C4-2B (cell line): ENCODE measurements at regions not wholly inside any gene's neighbourhood (a gene's known extent, or its start where the extent isn't known, plus 50 kb on each side); places are given as distances from the start of the nearest gene placed in this dataset.

Experiments used
- ZFX ChIP-seq: fragments of 450-650 bp; IDR thresholded peaks from 2 replicates; pipeline ENCODE4 v1.6.1; 2017
- TF ChIP-seq, protein P1 (sequence below): fragments of 450-650 bp; conservative IDR thresholded peaks from 2 replicates; pipeline ENCODE4 v1.5.1; 2017; ENCODE audit warnings: mild to moderate bottlenecking

DNA sequence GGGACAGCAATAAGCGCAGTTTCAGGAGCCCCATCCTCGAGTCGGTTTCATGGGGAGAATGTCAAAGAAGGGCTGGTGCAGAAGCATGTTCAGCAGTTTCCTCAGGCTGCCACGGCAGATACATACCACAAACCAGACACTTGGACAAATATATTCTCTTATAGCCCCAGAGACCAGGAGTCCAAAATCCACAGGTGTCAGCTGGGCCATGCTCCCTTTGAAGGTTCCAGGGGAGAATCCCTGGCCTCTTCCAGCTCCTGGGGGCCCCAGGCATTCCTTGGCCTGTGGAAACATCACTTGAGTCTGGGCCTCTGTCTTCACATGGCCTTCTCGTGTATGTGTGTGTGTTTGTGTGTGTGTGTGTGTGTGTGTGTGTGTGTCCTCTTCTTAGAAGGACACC is 164.1 kb downstream of the UQCRFS1 start:
- TF ChIP-seq, protein P1, sequence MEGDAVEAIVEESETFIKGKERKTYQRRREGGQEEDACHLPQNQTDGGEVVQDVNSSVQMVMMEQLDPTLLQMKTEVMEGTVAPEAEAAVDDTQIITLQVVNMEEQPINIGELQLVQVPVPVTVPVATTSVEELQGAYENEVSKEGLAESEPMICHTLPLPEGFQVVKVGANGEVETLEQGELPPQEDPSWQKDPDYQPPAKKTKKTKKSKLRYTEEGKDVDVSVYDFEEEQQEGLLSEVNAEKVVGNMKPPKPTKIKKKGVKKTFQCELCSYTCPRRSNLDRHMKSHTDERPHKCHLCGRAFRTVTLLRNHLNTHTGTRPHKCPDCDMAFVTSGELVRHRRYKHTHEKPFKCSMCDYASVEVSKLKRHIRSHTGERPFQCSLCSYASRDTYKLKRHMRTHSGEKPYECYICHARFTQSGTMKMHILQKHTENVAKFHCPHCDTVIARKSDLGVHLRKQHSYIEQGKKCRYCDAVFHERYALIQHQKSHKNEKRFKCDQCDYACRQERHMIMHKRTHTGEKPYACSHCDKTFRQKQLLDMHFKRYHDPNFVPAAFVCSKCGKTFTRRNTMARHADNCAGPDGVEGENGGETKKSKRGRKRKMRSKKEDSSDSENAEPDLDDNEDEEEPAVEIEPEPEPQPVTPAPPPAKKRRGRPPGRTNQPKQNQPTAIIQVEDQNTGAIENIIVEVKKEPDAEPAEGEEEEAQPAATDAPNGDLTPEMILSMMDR: no peak
- no peak for TF ChIP-seq ZFX
